ENCODE measurements at regions not wholly inside any gene's neighbourhood (a gene's known extent, or its start where the extent isn't known, plus 50 kb on each side); places are given as distances from the start of the nearest gene placed in this dataset.

DNA sequence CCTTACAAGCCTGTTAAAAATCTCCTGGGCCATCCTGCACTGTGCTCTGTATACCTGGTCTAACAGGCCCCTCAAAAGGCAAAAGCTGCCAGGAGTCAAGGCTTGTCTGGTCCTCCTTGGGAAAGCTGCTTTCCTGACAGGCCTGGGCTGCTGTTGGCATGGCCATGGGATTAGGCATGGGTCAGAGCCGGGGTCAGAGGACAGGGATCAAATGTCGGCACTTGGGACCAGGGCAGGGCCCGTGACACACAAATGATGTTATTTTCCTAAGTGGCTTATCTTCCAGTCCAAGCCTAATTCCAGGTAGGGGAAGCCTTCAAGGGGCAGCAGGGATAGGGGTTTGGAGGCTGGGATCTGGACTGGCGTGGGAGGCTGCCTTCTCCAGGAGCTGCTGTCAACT lies 191.5 kb upstream of the GPR26 start:
- no peak for ATAC-seq (ENCODE audit: low FRiP score in 2 of 2)
- Histone ChIP-seq H3K27ac (no peak overlapping the region), H3K9me3 (no peaks in the 10 kb centered on the region), H3K27me3 (peaks cover 0 to 3% (median 0%) of the 10 kb centered on the region in 4 donors), H3K4me3 (no peak overlapping the region), H3K4me1 (no peaks in the 10 kb centered on the region), H3K36me3 (no peaks in the 10 kb centered on the region)
- no peak for DNase-seq
- TF ChIP-seq POLR2AphosphoS5 (IDR thresholded peaks at IDR 0.05) (no peak), EP300 (IDR thresholded peaks at IDR 0.05) (no peak), POLR2A (IDR thresholded peaks at IDR 0.05) (no peak)
- TF ChIP-seq, protein P1, sequence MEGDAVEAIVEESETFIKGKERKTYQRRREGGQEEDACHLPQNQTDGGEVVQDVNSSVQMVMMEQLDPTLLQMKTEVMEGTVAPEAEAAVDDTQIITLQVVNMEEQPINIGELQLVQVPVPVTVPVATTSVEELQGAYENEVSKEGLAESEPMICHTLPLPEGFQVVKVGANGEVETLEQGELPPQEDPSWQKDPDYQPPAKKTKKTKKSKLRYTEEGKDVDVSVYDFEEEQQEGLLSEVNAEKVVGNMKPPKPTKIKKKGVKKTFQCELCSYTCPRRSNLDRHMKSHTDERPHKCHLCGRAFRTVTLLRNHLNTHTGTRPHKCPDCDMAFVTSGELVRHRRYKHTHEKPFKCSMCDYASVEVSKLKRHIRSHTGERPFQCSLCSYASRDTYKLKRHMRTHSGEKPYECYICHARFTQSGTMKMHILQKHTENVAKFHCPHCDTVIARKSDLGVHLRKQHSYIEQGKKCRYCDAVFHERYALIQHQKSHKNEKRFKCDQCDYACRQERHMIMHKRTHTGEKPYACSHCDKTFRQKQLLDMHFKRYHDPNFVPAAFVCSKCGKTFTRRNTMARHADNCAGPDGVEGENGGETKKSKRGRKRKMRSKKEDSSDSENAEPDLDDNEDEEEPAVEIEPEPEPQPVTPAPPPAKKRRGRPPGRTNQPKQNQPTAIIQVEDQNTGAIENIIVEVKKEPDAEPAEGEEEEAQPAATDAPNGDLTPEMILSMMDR (IDR thresholded peaks at IDR 0.05), result no peak
- WGBS, 2 donors, result 41 to 62% methylated on average over 3 to 4 of the region's 4 CpGs

DNA sequence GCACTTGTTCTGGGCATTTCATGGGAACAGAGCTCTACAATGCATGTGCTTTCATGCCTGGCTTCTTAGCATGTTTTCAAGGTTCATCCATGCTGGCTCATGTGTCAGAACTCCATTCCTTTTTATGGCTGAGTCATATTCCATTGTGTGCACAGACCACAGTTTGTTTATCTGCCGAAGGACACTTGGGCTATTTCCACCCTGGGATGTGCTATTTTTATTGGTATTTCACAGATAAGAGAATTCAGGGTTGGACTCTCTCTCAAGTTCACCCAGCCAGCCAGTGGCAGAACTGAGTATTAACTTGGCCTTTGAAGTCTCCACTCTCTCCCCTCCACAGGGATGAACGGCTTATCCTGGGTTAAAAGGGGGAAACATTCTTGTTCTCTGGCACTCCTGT lies 190.7 kb upstream of the GPR26 start:
- Histone ChIP-seq H3K36me3 (no peaks in the 10 kb centered on the region), H3K4me1 (no peaks in the 10 kb centered on the region), H3K9me3 (no peaks in the 10 kb centered on the region), H3K4me3 (no peak overlapping the region), H3K27ac (no peak overlapping the region), H3K27me3 (peaks cover 0 to 3% (median 0%) of the 10 kb centered on the region in 4 donors)
- TF ChIP-seq, protein P1 (IDR thresholded peaks at IDR 0.05), result no peak
- TF ChIP-seq POLR2AphosphoS5 (IDR thresholded peaks at IDR 0.05) (no peak), POLR2A (IDR thresholded peaks at IDR 0.05) (no peak), EP300 (IDR thresholded peaks at IDR 0.05) (no peak)
- ATAC-seq (ENCODE audit: low FRiP score in 2 of 2) (no peak), DNase-seq (no peak)
- WGBS, 2 donors, result 38% methylated on average over 2 of the region's 2 CpGs

DNA sequence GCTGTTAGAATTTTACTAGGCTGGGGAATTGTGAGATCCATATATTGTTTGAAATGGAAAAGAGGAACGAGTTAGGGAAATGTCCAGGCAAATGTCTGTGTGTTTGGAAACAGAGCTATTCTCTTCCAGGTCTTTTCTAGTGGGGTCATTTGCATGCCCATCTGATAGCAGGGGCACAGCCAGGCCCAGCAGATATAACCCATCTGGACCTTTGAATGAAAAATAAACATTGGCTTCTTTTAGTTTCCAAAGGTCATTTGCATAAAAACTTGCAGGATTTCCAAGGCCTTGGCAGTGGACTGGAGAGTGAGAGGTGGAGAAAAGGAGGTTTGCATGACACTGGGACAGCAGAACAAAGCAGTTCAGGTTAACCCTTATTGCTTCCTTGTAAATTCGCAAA lies 188.0 kb upstream of the GPR26 start:
- no peak overlapping the region for H3K4me3 ChIP-seq
- H3K9me3 ChIP-seq, result no peaks in the 10 kb centered on the region
- TF ChIP-seq, protein P1 (IDR thresholded peaks at IDR 0.05), result no peak
- TF ChIP-seq POLR2AphosphoS5 (IDR thresholded peaks at IDR 0.05) (no peak), EP300 (IDR thresholded peaks at IDR 0.05) (no peak), POLR2A (IDR thresholded peaks at IDR 0.05) (no peak)
- H3K27me3 ChIP-seq, result no peaks in the 10 kb centered on the region
- H3K4me1 ChIP-seq, result no peaks in the 10 kb centered on the region
- H3K36me3 ChIP-seq, result no peaks in the 10 kb centered on the region
- H3K27ac ChIP-seq, result no peak overlapping the region
- ATAC-seq (ENCODE audit: low FRiP score in 2 of 2) (no peak), DNase-seq (no peak)
- 62 to 66% methylated on average over 2 of the region's 2 CpGs for WGBS, 2 donors

DNA sequence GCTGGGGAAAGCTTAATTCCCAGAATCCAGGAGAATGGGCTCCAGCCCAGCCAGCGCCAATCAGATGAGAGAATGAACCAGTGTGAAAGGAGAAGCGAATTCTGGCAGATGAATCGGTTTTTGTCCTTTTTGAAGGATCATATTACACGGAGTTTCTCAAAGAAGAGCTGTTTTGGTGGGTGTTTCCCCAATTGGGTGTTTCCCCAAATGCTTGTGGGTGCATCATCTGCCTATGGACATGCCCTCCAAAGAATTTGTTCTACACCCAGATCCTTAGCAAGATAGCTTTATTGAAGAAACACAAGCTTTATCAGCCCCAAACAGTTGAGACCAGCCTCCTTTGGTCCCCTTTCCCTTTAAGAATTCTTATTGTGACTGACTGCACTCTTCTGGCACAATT lies 186.5 kb upstream of the GPR26 start:
- Histone ChIP-seq H3K4me1 (no peaks in the 10 kb centered on the region), H3K4me3 (no peak overlapping the region), H3K27ac (no peak overlapping the region), H3K36me3 (no peaks in the 10 kb centered on the region), H3K27me3 (no peaks in the 10 kb centered on the region), H3K9me3 (no peaks in the 10 kb centered on the region)
- WGBS, 2 donors, result 67 to 69% methylated on average over 4 of the region's 4 CpGs
- no peak for ATAC-seq (ENCODE audit: low FRiP score in 2 of 2)
- TF ChIP-seq, protein P1 (IDR thresholded peaks at IDR 0.05), result no peak
- no peak for TF ChIP-seq POLR2A (IDR thresholded peaks at IDR 0.05)
- no peak for TF ChIP-seq EP300 (IDR thresholded peaks at IDR 0.05)
- TF ChIP-seq POLR2AphosphoS5 (IDR thresholded peaks at IDR 0.05), result no peak
- no peak for DNase-seq

DNA sequence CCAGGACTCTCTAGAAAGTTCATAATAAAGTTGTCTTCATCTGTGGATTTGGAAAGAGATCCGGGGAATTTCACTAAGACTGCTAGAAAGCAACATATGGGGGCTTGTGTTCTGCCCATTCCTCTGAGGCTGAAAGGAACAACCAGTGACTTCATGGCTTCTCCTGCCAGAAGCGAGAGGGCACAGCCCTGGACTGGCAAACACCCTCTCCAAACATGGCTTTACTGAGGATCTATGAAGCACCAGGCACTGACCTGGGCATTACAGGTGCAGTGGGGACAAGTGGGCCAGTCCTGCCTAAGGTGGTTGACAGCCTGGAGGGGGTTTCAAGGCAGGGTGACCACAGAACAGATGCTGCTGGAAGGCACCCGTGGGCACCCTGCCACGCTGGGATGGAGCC lies 185.8 kb upstream of the GPR26 start:
- Histone ChIP-seq H3K27ac (no peak overlapping the region), H3K9me3 (no peaks in the 10 kb centered on the region), H3K4me1 (no peaks in the 10 kb centered on the region), H3K27me3 (no peaks in the 10 kb centered on the region), H3K4me3 (no peak overlapping the region), H3K36me3 (no peaks in the 10 kb centered on the region)
- peak; percentile 12 to 32 for ATAC-seq (ENCODE audit: low FRiP score in 2 of 2)
- 85 to 94% methylated on average over 4 of the region's 4 CpGs for WGBS, 2 donors
- TF ChIP-seq POLR2A (IDR thresholded peaks at IDR 0.05) (no peak), POLR2AphosphoS5 (IDR thresholded peaks at IDR 0.05) (no peak), EP300 (IDR thresholded peaks at IDR 0.05) (no peak)
- TF ChIP-seq, protein P1 (IDR thresholded peaks at IDR 0.05), result no peak
- DNase-seq, result no peak
